SH-SY5Y (cell line): ENCODE measurements at regions not wholly inside any gene's neighbourhood (a gene's known extent, or its start where the extent isn't known, plus 50 kb on each side); places are given as distances from the start of the nearest gene placed in this dataset.

Experiments used
- GATA2 ChIP-seq: IDR thresholded peaks from 2 replicates; pipeline ENCODE4 v1.6.1; 2011; ENCODE audit warnings: mild to moderate bottlenecking, low read depth, low read length
- GATA3 ChIP-seq: IDR thresholded peaks from 2 replicates; pipeline ENCODE4 v1.6.1; 2011; ENCODE audit warnings: low read depth, mild to moderate bottlenecking, low read length, moderate library complexity

DNA sequence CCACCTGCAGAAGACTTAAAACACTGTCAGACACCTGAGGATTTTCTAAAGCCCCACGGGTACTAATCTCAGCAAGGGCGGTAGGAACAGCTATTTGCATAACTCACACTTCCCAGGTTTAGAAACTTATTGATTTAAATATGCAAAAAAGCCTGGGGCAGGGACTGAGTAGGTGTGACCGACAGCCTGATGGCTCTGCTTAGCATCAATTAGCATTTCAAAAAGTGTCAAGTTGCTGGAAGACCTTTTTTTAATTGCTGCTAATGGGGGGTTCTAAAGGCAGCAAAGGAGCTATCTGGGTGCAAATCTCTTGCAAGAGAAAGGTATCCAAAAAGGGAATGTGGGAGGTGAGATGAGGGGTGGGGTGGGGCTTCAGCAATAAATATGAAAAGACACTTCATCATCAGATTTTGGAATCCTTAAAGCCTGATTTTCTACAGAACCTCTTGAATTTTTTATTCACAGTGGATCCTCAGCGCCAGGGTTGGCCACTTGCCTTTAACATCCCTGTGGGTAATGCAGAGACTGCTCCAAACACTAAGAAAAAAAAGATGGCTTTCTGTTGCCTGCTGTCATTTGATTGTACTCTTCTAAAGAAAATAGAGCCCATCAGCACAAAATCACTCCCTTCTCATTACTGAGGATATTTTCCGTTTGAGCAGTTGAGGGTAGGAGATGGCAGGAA lies 121.1 kb upstream of the RMP24 start:
- TF ChIP-seq GATA3 (no peak), GATA2 (no peak)

DNA sequence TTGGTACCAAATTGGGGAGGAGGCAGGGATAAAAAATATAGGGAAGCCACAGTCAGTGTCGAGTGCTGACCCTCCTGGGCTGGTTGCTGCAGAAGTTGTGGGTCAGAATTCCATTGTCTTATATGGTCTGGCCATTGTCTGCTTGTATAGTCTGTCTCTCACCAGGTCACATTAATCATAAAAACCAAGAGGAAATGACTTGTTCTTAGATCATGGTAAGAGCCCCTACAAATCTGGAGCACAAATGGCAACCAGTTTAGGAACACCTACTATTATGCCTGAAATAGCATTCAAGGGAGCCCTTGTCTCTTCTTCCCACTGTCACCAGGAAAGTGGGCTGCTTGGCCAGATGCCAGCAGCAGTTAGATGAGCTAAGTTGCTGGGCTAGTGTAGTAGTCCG lies 119.7 kb upstream of the RMP24 start:
- TF ChIP-seq GATA2 (no peak), GATA3 (no peak)

DNA sequence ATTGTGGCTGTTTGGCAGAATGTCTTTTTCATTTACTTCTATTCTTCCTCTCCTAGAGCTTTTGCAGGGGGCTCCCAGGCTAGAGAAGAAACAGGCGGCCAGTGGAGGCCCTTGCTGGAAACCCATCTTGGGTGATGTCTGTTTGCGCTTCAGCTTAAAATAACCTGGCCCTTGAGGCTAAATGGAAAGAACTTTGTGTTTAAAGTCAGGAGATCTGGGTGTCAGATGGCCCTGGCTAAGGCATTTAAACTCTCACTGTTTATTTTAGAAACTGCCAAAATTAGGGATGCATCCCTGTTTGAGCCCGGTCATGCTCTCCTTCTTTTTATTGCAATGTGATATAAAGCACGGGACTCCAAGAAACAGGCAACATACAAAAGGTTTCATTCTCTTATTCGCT lies 118.4 kb upstream of the RMP24 start:
- TF ChIP-seq GATA3, result no peak
- no peak for TF ChIP-seq GATA2

DNA sequence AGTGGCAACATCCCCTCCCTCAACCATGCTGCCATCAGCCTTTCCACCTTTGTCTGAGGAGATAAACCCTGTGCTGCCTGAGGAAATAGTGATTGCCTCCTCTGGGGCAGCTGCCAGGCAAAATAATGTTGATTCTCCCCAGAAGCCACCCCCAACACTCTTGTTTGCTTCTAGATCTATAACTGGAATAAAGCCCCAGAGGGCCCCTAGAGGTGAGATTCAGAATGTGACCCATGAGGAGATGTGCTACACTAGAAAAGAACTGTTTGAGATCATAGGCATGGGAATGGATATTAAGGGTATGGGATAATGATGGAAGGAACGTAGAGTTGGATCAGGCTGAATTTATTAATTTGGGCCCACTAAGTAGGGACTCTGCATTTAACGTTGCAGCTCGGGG lies 116.3 kb upstream of the RMP24 start:
- no peak for TF ChIP-seq GATA3
- TF ChIP-seq GATA2, result no peak

DNA sequence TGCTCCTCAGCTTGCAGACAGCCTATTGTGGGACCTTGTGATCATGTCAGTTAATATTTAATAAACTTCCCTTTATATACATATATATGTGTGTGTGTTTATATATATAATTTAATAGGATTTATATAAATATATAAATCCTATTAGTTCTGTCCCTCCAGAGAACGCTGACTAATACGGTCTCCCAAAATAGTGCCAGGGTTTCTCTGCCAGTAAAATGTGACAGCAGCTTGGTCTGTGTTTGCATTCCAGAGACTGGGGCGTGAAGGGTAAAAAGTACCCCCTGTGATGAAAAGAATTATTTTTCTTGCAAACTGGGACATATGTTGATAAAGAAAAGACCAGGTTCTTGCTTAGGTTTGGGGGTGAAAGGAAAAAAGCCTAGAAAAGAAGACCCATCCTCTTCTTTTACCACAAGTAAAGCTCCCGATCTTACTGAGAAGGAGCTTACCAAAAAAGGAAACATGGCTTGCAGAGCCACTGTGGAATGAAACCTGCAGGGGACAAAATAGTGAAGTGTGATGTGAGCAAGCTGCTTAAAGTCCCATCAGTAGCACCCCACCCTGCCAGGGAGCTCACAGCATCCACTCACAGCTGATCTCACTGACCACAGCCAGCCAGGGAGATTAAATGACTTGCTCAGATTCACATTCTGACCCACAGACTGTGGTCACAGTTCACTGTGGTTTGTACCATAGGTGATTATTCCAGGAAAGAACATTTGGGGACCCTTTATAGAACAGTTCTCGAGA lies 110.9 kb upstream of the RMP24 start:
- TF ChIP-seq GATA2, result no peak
- no peak for TF ChIP-seq GATA3

DNA sequence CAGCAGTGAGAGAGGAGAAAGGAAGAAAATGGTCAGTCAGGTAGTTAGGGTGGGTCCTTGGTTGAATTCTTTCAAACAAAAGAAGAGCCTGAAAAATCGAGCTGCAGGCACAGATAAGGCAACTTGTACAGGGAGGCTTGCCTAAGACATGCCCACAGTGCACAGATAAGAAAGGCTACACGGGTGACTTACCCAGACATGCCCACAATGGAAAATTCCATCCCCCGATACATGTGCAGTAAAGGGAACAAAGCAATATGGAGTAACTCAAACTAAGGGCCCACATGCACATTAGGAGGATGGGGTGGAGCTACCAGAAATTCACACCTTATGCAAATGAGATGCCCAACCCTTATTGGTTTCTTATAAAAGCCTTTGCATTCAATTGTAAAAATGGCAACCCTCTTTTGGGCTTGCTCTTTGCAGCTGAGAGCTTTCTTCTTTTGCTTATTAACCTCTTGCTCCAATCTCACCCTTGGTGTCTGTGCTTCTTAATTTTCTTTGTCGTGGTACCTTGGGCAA lies 110.3 kb upstream of the RMP24 start:
- TF ChIP-seq GATA3 (no peak), GATA2 (no peak)

DNA sequence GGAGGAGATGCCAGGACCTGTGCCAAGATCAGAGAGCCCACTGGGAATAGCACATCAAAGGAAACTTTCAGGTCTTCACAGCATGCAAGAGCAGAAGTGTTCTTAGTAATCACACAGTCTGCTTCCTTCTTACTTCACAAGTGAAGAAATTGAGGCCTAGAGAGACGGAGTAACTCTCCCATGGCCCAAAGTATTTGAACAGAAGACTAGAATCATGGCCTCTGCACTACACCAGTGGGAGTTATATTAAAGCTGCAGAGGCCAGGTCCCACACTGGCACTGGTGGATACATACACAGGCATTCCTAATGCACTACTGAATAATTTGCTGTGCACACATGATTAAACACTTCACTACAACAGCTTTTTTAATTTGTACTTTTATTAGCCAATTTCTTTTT lies 107.6 kb upstream of the RMP24 start:
- no peak for TF ChIP-seq GATA2
- TF ChIP-seq GATA3, result no peak

DNA sequence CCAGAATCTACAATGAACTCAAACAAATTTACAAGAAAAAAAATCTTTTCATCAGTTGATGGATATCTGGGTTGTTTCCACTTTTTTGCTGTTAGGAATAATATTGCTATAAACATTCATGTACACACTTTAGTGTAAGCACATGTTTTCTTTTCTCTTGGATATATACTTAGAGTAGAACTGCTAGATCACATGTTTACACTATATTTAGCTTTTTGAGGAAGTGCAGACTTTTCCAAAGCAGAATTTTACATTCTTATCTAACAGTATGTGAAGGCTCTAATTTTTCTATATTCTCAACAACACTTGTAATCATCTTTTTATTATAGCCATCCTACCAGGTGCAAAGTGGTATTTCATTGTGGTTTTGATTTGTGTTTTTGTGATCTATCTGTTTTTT lies 103.6 kb upstream of the RMP24 start:
- TF ChIP-seq GATA2, result no peak
- TF ChIP-seq GATA3, result no peak

DNA sequence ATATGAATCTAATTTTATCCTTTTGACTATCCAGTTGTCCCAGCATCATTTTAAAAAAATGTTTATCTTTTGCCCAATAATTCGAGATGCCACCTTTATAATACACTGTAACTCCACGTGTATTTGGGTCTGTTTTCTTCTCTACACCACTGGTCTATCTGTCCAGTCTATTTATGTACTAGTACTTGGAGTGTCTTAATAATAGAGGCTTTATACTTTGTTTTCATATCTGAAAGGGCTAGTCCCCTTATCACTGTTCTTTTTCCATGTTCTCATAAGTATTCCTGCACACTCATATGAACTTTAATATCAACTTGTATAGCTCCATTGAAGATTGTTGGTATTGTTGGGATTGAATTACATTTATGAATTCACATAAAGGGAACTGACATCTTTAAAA lies 101.1 kb upstream of the RMP24 start:
- TF ChIP-seq GATA2 (no peak), GATA3 (no peak)

DNA sequence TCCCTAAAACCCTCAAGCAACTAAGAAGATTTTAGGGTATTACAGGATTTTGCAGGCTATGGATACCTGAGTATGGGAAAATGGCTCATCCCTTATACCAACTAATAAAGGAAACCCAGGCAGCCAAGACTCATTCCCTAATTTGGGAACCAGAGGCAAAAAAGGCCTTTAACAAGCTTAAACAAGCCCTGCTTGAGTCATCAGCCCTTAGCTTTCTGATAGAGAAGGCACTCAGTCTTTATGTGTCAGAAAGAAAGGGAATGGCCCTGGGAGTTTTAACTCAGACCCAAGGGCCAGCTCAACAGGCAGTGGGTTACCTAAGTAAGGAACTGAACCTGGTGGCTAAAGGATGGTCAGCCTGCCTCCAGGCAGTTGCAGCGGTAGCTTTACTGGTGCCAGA lies 96.9 kb upstream of the RMP24 start:
- no peak for TF ChIP-seq GATA2
- no peak for TF ChIP-seq GATA3

DNA sequence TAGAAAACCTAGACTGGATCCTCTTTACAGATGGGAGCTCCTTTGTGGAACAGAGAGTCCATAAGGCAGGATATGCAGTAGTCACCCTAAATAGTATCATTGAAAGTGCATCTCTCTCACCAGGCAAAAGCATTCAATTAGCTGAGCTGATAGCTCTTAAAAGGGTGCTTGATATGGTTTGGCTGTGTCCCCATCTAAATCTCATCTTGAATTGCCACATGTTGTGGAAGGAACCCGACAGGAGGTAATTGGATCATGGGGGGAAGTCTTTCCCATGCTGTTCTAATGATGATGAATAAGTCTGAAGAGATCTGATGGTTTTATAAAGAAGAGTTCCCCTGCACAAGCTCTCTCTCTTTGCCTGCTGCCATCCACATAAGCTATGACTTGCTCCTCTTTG lies 96.2 kb upstream of the RMP24 start:
- TF ChIP-seq GATA2 (peak; percentile 85), GATA3 (peak; percentile 69)

DNA sequence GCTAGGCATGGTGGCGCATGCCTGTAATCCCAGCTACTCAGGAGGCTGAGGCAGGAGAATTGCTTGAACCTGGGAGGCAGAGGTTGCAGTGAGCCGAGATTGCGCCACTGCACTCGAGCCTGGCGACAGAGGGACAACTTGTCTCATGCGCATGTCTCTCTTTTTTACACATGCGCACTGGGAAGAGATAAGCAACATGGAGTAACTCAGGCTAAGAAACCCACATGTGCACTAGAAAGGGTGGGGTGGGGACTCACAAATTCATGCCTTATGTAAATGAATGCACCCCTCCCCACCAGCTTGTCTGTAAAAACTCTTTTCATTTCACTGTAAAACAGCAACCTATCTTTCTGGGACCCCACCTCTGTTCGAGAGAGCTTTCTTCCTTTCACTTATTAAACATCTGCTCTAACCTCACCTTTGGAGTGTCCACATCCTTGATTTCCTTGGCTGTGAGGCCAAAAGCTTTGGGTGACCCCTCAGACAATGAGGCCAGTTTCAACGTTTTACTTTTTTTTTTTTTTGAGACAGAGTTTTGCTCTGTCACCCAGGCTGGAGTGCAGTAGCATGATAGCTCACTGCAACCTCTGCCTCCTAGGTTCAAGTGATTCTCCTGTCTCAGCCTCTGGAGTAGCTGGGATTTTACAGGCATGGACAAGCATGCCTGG lies 91.6 kb upstream of the RMP24 start:
- TF ChIP-seq GATA2 (no peak), GATA3 (no peak)

DNA sequence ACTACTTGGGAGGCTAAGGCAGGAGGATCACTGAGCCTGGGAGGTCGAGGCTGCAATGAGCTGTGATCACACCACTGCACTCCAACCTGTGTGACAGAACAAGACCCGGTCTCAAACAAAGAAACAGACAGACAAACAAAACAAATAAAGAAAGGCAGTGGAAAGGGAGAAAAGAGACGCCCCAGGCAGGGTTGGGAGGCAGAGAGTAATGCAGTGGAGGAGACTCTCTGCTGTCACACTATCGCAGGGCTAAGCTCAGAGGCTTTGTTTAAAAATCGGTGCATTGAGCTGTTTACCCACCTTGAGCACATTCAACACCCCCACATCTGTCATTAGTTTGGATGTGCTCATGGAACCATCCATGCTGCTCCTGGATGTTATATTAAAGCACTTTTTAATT lies 84.2 kb upstream of the RMP24 start:
- no peak for TF ChIP-seq GATA3
- TF ChIP-seq GATA2, result no peak

DNA sequence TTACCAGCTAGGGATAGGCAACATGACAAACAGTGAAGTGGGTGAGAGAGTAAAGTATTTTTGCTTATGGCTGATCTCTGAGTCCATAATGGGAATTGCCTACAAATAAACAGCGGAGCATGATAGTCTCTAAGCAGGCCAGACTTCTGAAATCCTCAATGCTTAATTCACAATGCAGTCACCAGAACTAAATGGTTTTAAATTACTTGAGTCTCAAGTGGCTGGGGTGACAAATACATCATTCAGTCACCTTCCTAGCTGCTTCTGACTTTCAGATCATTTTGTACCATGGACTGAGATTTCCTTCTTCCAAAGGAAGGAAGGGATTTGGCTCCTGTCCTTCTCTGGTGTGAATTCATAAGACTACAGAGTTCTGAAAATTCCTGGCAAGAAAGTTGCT lies 82.8 kb upstream of the RMP24 start:
- no peak for TF ChIP-seq GATA2
- TF ChIP-seq GATA3, result no peak

DNA sequence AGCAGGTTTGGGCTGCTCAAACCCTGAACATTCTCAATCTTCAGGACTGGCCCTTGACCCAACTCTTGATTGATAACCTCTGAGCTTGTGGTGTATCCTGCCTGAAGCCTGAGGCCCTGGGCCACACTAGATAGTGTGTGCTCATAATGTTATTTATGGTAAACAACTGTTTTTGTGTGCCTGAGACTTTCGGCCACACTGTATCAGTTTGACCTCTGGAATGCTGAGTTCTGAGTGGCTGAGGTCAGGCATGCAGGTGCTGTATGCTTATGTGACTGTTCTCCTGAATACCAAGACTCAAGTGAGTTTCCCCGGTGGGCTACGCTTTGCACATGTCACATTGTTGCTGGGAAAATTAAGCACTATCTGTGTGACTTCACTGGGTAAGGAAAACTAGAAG lies 82.2 kb upstream of the RMP24 start:
- TF ChIP-seq GATA3, result no peak
- TF ChIP-seq GATA2, result no peak
